Endothelial cell of hepatic sinusoid (primary cell): ENCODE measurements at regions not wholly inside any gene's neighbourhood (a gene's known extent, or its start where the extent isn't known, plus 50 kb on each side); places are given as distances from the start of the nearest gene placed in this dataset.

Source experiments
- in situ Hi-C: cut with HindIII; loops from 2 replicates; pipeline ENCODE4 v1.10.0; 2017; ENCODE audit warnings: low sequenced_read_pairs

DNA sequence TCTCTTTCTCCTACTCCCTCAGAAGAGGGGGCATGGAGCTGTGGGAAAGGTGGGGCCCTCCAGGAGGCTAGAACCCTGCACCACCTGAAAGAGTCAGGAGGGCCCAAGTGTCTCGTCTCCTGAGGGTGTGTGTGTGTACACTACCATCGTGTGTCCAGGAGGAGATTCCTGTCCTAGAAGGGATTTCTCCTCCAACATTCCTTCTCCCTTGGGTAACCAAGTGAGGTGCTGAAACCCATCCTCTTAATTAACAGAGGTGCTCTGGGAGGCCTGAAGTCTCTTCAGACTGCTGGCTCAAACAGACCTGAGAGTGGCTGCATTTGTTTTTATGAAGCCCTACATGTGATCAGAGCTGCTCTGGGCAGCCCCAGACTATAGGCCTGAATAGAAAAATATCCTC is 61.1 kb upstream of the FAM169A start:
- in situ Hi-C loops: no loop called here

GRCh38 chr5:74919487-74919886 is 53.3 kb upstream of the FAM169A start:
- in situ Hi-C loops: no loop called here

DNA sequence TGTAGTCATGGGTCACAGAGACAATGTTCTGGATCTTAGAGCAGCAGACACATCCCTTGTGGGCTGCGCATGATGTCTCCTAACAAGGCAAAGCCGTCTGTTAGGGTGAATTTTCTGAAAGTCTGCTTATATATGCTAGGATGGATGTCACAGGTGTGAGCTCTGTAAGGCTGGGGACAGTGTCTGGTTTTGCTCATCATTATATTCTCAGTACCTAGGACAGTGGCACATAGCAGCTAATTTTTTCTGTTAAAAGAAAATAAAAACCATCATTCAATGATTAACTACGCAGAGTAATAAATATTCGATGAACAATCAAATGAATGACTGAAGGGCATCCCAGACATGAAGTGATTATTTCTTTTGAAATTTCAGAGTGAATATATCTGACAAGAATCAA is 52.9 kb upstream of the FAM169A start:
- in situ Hi-C loops: no loop called here

- in situ Hi-C loops: no loop called here
Measured at GRCh38 chr5:74918232-74918669, 52.1 kb upstream of the FAM169A start.

DNA sequence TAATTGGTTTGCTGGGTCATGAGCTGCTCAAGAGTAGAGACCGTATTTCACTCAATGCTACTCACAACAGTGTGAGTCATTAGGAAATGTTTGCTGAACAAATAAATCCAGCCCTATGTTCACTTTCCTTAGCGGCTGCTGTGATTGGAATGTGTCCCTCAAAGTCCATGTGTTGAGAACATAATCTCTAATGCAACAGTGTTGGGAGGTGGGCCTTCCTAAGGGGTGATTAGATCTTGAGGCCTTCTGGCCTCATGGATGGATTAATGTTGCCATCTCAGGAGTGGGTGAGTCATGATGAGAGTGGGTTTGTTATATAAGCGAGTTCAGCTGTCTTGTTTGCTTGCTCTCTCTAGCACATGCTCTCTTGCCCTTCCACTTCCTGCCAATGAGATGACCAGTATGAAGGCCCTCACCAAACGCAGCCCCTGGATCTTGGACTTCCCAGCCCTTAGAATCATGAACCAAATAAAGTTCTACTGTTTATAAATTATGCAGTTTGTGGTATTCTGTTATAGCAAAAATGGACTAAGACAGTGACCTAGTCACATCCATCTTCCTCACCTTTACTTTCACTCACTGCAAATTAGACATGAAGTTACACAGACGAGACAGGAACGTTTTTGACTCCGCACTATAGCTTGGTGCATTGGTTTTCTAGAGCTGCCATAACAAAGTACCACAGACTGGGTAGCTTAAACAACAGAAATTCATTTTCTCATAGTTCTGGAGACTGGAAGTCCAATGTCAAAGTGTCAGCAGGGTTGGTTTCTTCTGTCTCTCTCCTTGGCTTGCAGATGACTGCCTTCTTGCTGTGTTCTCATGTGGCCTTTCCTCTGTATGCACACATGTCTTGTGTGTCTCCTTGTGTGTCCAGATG is 50.9 kb upstream of the FAM169A start:
- in situ Hi-C loops: no loop called here
